BJ (cell line): ENCODE measurements at regions not wholly inside any gene's neighbourhood (a gene's known extent, or its start where the extent isn't known, plus 50 kb on each side); places are given as distances from the start of the nearest gene placed in this dataset.
"Not testable (repeated sequence)": the region's sequence is repeated elsewhere in the genome, so short reads cannot be mapped to it uniquely, and the experiment has no call there.

Experiments
- CTCF ChIA-PET: fragments of 350-600 bp; formaldehyde crosslinking; extraction: SDS; loops from one replicate; lab custom pipeline; 2021; ENCODE audit warnings: antibody characterized with exemption, inconsistent platforms; lab: Yijun Ruan, JAX
- POLR2A ChIA-PET: fragments of 300-600 bp; sonication (Branson Sonifier 250); formaldehyde crosslinking; extraction: SDS; loops from one replicate; lab custom pipeline; 2021; ENCODE audit warnings: antibody characterized with exemption; lab: Charles Lee
- DNase-seq: peaks from one replicate; pipeline ENCODE4 v3.0.0-alpha.2; 2011; ENCODE audit warnings: low read depth
- H3K27me3 ChIP-seq: 2 replicates; pipeline ENCODE4 v1.6.0; 2011; ENCODE audit warnings: low read length; ENCODE audit not compliant: control insufficient read depth, insufficient read depth
- H3K36me3 ChIP-seq: 2 replicates; pipeline ENCODE4 v1.5.1; 2011; ENCODE audit warnings: low read length; ENCODE audit not compliant: control insufficient read depth, insufficient read depth
- H3K4me3 ChIP-seq: 2 replicates; pipeline ENCODE4 v1.5.1; 2011; ENCODE audit warnings: low read depth, mild to moderate bottlenecking, control low read depth, low read length
- CTCF ChIP-seq: IDR thresholded peaks from 2 replicates; pipeline ENCODE4 v1.5.1; 2011; ENCODE audit warnings: low read depth, mild to moderate bottlenecking, control low read depth, inconsistent platforms, low read length, moderate library complexity; ENCODE audit not compliant: insufficient read depth

DNA sequence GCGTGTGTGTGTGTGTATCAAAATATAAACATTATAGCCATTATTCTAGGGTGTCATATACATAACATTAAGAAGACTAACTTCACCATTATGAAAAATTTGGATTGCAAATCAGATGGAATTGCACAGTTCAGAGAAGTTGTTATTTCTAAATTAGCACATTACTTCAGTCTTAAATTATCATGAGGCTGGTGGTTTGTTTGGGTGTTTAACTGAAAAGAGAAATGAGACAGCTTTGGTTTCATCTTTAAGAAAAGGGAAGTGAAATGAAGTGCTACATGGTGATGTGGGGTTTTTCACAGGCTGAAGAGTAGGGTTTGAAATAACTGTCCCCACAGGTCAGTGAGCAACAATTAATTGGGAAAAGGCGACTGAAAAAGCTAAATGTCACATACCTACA lies 161.2 kb upstream of the XIRP2 start:
- Histone ChIP-seq H3K27me3 (no peaks in the 10 kb centered on the region), H3K4me3 (no peak overlapping the region), H3K36me3 (no peaks in the 10 kb centered on the region)
- POLR2A ChIA-PET = no interaction called here
- no peak for TF ChIP-seq CTCF
- CTCF ChIA-PET = no interaction called here
- no peak for DNase-seq

DNA sequence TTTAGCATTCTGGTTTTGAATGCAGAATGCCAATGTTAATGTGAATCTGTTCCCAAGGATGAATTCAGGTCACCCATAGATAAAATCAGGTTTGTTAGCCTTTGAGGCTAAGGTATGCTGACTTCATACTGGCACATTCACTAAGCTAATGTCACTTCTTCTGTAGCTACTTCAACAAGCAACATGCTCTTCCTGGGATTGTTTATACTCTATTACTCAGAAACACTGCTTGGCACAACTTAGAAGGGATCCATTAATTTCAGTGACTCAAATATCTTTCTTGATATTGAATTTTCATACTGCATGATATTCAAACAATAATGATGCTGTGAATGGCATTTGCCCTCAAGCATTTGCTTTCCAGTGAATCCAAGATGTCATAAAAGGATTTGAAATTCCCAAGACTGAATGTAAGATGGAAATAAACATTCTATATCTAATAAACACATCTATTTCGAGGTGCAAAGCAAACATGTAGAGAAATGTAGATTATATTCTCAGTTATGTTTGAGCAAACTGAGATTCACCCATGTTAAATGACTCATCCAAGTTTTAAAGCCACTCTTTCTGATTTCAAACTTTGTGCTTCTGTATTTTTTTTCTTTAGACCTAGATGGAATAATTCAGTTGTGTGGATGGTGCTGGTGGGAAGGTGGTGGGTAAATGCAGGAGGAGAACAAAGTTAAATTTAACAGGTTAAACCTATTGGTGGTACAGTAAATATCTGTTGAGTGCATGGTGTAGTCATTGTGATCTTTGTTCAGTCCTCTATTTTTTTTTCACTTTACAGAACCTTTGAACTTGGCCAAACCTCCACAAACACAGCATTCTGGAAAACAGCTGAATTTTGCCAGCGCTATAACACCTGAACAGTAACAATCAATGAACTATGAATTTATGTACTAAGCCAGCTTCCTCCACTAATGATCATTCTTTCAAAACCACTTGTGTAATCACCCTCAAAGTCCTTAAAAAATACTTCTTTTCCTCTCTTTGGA lies 162.1 kb upstream of the XIRP2 start:
- Histone ChIP-seq H3K4me3 (no peak overlapping the region), H3K27me3 (no peaks in the 10 kb centered on the region), H3K36me3 (no peaks in the 10 kb centered on the region)
- DNase-seq = no peak
- TF ChIP-seq CTCF = no peak
- POLR2A ChIA-PET = no interaction called here
- CTCF ChIA-PET = no interaction called here

GRCh38 chr2:166716968-166717367 lies 171.3 kb upstream of the XIRP2 start:
- no peaks in the 10 kb centered on the region for H3K27me3 ChIP-seq
- H3K36me3 ChIP-seq = no peaks in the 10 kb centered on the region
- POLR2A ChIA-PET = no interaction called here
- no peak for TF ChIP-seq CTCF
- no peak overlapping the region for H3K4me3 ChIP-seq
- DNase-seq = no peak
- CTCF ChIA-PET = interaction anchor here (0.5 kb wide), 1 partner anchor 1008 kb away, joined by 3 read pairs; no protein-coding TSS in a partner anchor

- POLR2A ChIA-PET = no interaction called here
- no peak for TF ChIP-seq CTCF
- Histone ChIP-seq H3K36me3 (no peaks in the 10 kb centered on the region), H3K4me3 (no peak overlapping the region), H3K27me3 (no peaks in the 10 kb centered on the region)
- CTCF ChIA-PET = no interaction called here
- DNase-seq = no peak
Measured at GRCh38 chr2:166700079-166700478, 188.2 kb upstream of the XIRP2 start.

GRCh38 chr2:166695154-166695553 lies 193.1 kb upstream of the XIRP2 start:
- DNase-seq = no peak
- no peak for TF ChIP-seq CTCF
- POLR2A ChIA-PET = no interaction called here
- Histone ChIP-seq H3K36me3 (no peaks in the 10 kb centered on the region), H3K4me3 (no peak overlapping the region), H3K27me3 (no peaks in the 10 kb centered on the region)
- CTCF ChIA-PET = no interaction called here

DNA sequence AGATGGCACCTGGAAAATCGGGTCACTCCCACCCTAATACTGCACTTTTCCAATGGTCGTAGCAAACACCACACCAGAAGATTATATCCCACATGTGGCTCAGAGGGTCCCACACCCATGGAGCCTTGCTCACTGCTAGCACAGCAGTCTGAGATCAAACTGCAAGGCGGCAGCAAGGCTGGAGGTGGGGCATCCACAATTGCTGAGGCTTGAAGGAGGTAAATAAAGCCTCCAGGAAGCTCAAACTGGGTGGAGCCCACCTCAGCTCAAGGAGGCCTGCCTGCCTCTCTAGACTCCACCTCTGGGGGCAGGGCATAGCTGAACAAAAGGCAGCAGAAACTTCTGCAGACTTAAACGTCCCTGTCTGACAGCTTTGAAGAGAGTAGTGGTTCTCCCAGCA lies 192.0 kb upstream of the SCN7A start:
- CTCF ChIA-PET, DNase-seq, POLR2A ChIA-PET, H3K27me3 ChIP-seq, H3K4me3 ChIP-seq, H3K36me3 ChIP-seq: not testable (repeated sequence)
